ENCODE measurements at regions not wholly inside any gene's neighbourhood (a gene's known extent, or its start where the extent isn't known, plus 50 kb on each side); places are given as distances from the start of the nearest gene placed in this dataset.

- TF ChIP-seq TAF1 (IDR thresholded peaks at IDR 0.05; ENCODE audit: control insufficient read depth, extremely low read depth, insufficient read depth, low read length, severe bottlenecking) (no peak), TCF7 (IDR thresholded peaks at IDR 0.05; ENCODE audit: borderline replicate concordance) (no peak), CTCF (IDR thresholded peaks at IDR 0.05 in 2 of 3, conservative IDR thresholded peaks at IDR 0.05 in 1 of 3; ENCODE audit: insufficient read depth in 2 of 3, low read depth in 1 of 3, low read length in 3 of 3) (no peak), FOXK1 (CRISPR knock-in tag; IDR thresholded peaks at IDR 0.05; ENCODE audit: borderline replicate concordance) (no peak), ZHX1 (conservative IDR thresholded peaks at IDR 0.05; ENCODE audit: low read length) (no peak), ZNF449 (CRISPR knock-in tag; IDR thresholded peaks at IDR 0.05) (no peak), EZH2 (IDR thresholded peaks at IDR 0.05; ENCODE audit: borderline replicate concordance, low read depth, low read length) (no peak), U2AF1 (optimal IDR thresholded peaks at IDR 0.05; ENCODE audit: low read depth, low read length) (no peak), POLR2AphosphoS5 (IDR thresholded peaks at IDR 0.05; ENCODE audit: control insufficient read depth, insufficient read depth, low read depth, low read length) (no peak), MYNN (IDR thresholded peaks at IDR 0.05) (no peak), MYNN (CRISPR knock-in tag; IDR thresholded peaks at IDR 0.05) (no peak), SRSF9 (IDR thresholded peaks at IDR 0.05; ENCODE audit: borderline replicate concordance, low read depth, low read length) (no peak), CHD2 (IDR thresholded peaks at IDR 0.05; ENCODE audit: low read depth, low read length) (no peak)
These were observed 327.7 kb upstream of the ZNF804A start for GRCh38 chr2:184270660-184271059.
